Hepatocyte (in vitro differentiated cells): ENCODE measurements at regions not wholly inside any gene's neighbourhood (a gene's known extent, or its start where the extent isn't known, plus 50 kb on each side); places are given as distances from the start of the nearest gene placed in this dataset.

Experiments used
- DNase-seq: peaks from one replicate; pipeline ENCODE4 v3.0.0-alpha.2; 2016; ENCODE audit warnings: low spot score
- H2AFZ ChIP-seq: fragments of 200-600 bp; sonication (generic); 2 replicates; pipeline ENCODE4 v1.6.0; 2016; ENCODE audit warnings: antibody characterized with exemption, mild to moderate bottlenecking
- H3K27ac ChIP-seq: fragments of 200-600 bp; sonication (generic); 2 replicates; pipeline ENCODE4 v1.5.1; 2016; ENCODE audit warnings: mild to moderate bottlenecking
- H3K27me3 ChIP-seq: fragments of 200-600 bp; sonication (generic); 2 replicates; pipeline ENCODE4 v1.6.1; 2016
- H3K36me3 ChIP-seq: fragments of 200-600 bp; sonication (generic); replicated peaks from 2 replicates; pipeline ENCODE4 v1.5.1; 2016; ENCODE audit warnings: low read depth; ENCODE audit not compliant: insufficient read depth
- H3K4me1 ChIP-seq: fragments of 200-600 bp; sonication (generic); 2 replicates; pipeline ENCODE4 v1.5.1; 2016; ENCODE audit warnings: mild to moderate bottlenecking, moderate library complexity; ENCODE audit not compliant: insufficient read depth
- H3K4me2 ChIP-seq: fragments of 200-600 bp; sonication (generic); 2 replicates; pipeline ENCODE4 v1.6.0; 2016
- H3K4me3 ChIP-seq: fragments of 200-600 bp; sonication (generic); 2 replicates; pipeline ENCODE4 v1.5.1; 2016; ENCODE audit warnings: mild to moderate bottlenecking
- H3K79me2 ChIP-seq: fragments of 200-600 bp; sonication (generic); 2 replicates; pipeline ENCODE4 v1.6.0; 2017; ENCODE audit warnings: mild to moderate bottlenecking
- H3K9me2 ChIP-seq: fragments of 200-600 bp; sonication (generic); replicated peaks from 2 replicates; pipeline ENCODE4 v1.6.0; 2017; ENCODE audit warnings: mild to moderate bottlenecking; ENCODE audit not compliant: insufficient read depth
- H3K9me3 ChIP-seq: fragments of 200-600 bp; sonication (generic); 2 replicates; pipeline ENCODE4 v1.5.1; 2016; ENCODE audit warnings: low read depth, mild to moderate bottlenecking
- H4K20me1 ChIP-seq: fragments of 200-600 bp; sonication (generic); 2 replicates; pipeline ENCODE4 v1.6.0; 2016; ENCODE audit warnings: mild to moderate bottlenecking; ENCODE audit not compliant: insufficient read depth, poor library complexity, severe bottlenecking
- CTCF ChIP-seq: fragments of 200-600 bp; sonication (generic); IDR thresholded peaks from 2 replicates; pipeline ENCODE4 v1.5.1; 2016; ENCODE audit warnings: antibody characterized with exemption, mild to moderate bottlenecking; ENCODE audit not compliant: poor library complexity
- EZH2 ChIP-seq: fragments of 200-600 bp; sonication (generic); IDR thresholded peaks from 2 replicates; pipeline ENCODE4 v1.6.1; 2016; ENCODE audit warnings: antibody characterized with exemption, mild to moderate bottlenecking, borderline replicate concordance
- EZH2phosphoT487 ChIP-seq: fragments of 200-600 bp; sonication (generic); IDR thresholded peaks from one replicate; pipeline ENCODE4 v1.6.1; 2018; ENCODE audit warnings: antibody characterized with exemption, mild to moderate bottlenecking, low read depth, moderate library complexity; ENCODE audit not compliant: unreplicated experiment, severe bottlenecking
- WGBS: methylation state at CpG from one replicate; pipeline ENCODE4 v1.1.6; 2016; ENCODE audit warnings: low lambda C conversion rate; ENCODE audit errors: missing lambda C conversion rate; 5-methylcytosine and 5-hydroxymethylcytosine counted together

GRCh38 chr21:22573834-22574233 is 1575.6 kb downstream of the NCAM2 start:
- 88% methylated on average over 1 of the region's 1 CpG for WGBS
- no peak overlapping the region for H3K27ac ChIP-seq
- no peaks in the 10 kb centered on the region for H3K27me3 ChIP-seq
- no peaks in the 10 kb centered on the region for H4K20me1 ChIP-seq
- no peak overlapping the region for H3K4me3 ChIP-seq
- no peak for DNase-seq
- H3K36me3 ChIP-seq = no peaks in the 10 kb centered on the region
- no peak overlapping the region for H2AFZ ChIP-seq
- no peaks in the 10 kb centered on the region for H3K4me1 ChIP-seq
- no peaks in the 10 kb centered on the region for H3K79me2 ChIP-seq
- no peak overlapping the region for H3K4me2 ChIP-seq
- TF ChIP-seq CTCF = no peak
- no peak for TF ChIP-seq EZH2
- TF ChIP-seq EZH2phosphoT487 = no peak
- no peaks in the 10 kb centered on the region for H3K9me2 ChIP-seq
- H3K9me3 ChIP-seq = no peaks in the 10 kb centered on the region

- H3K27ac ChIP-seq = no peak overlapping the region
- no peak overlapping the region for H3K4me3 ChIP-seq
- DNase-seq = peak; percentile 41
- H4K20me1 ChIP-seq = no peaks in the 10 kb centered on the region
- TF ChIP-seq EZH2 (no peak), EZH2phosphoT487 (no peak), CTCF (peak; percentile 52)
- H3K79me2 ChIP-seq = no peaks in the 10 kb centered on the region
- 9% methylated on average over 5 of the region's 5 CpGs for WGBS
- no peaks in the 10 kb centered on the region for H3K9me3 ChIP-seq
- no peaks in the 10 kb centered on the region for H3K36me3 ChIP-seq
- H3K9me2 ChIP-seq = no peaks in the 10 kb centered on the region
- no peaks in the 10 kb centered on the region for H3K4me1 ChIP-seq
- no peaks in the 10 kb centered on the region for H3K27me3 ChIP-seq
- H2AFZ ChIP-seq = no peak overlapping the region
- peak overlapping the region; percentile 60 for H3K4me2 ChIP-seq
Measured at GRCh38 chr21:22575165-22575584, 1577.0 kb downstream of the NCAM2 start.

DNA sequence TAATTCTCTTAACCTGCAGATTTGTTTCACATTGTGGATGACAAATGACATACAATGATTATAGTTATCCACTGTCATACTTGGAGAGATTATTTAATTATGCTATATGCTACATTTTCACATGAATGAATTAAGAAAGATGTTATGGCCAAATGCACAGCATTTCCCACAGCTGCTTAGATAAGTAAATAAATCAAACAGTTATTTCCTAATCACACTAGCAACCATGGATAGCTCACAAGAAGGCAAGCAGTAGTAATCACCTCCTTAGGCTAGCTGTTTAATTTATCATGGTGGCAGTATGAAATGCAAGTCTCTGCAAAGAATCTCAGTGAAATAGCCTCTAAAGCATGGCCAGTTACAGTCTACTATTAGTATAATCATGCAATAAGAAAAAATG is 1581.5 kb downstream of the NCAM2 start:
- no peaks in the 10 kb centered on the region for H3K9me3 ChIP-seq
- H3K79me2 ChIP-seq = no peaks in the 10 kb centered on the region
- H3K9me2 ChIP-seq = no peaks in the 10 kb centered on the region
- H4K20me1 ChIP-seq = no peaks in the 10 kb centered on the region
- no peak overlapping the region for H2AFZ ChIP-seq
- H3K4me2 ChIP-seq = no peak overlapping the region
- no peak for DNase-seq
- no peak overlapping the region for H3K27ac ChIP-seq
- H3K4me1 ChIP-seq = no peaks in the 10 kb centered on the region
- no peaks in the 10 kb centered on the region for H3K27me3 ChIP-seq
- no peaks in the 10 kb centered on the region for H3K36me3 ChIP-seq
- TF ChIP-seq EZH2 (no peak), EZH2phosphoT487 (no peak), CTCF (no peak)
- H3K4me3 ChIP-seq = no peak overlapping the region

DNA sequence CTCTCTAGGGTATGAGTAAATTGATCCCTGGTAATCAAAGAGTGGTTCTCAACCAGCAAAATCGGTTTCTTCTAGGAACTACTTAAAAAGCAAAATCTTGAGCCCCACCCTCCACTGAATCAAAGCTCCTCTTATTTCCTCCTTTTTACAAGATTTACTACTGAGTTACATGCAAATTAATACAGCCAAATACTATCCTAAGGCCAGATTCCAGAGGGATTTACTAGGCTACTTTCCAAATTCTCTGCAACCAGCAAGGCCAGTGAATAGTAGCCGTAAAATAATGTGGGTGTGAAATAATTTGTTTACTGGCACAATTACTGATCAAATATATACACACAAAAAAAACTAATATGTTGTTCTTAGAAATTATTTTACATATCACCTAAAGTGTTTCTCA is 1583.8 kb downstream of the NCAM2 start:
- H3K36me3 ChIP-seq = no peaks in the 10 kb centered on the region
- H3K4me1 ChIP-seq = no peaks in the 10 kb centered on the region
- no peak overlapping the region for H2AFZ ChIP-seq
- no peaks in the 10 kb centered on the region for H3K9me2 ChIP-seq
- H3K79me2 ChIP-seq = no peaks in the 10 kb centered on the region
- no peaks in the 10 kb centered on the region for H3K9me3 ChIP-seq
- DNase-seq = no peak
- H4K20me1 ChIP-seq = no peaks in the 10 kb centered on the region
- H3K27ac ChIP-seq = no peak overlapping the region
- TF ChIP-seq CTCF = no peak
- no peak for TF ChIP-seq EZH2
- TF ChIP-seq EZH2phosphoT487 = no peak
- no peak overlapping the region for H3K4me2 ChIP-seq
- H3K4me3 ChIP-seq = no peak overlapping the region
- 83% methylated on average over 2 of the region's 2 CpGs for WGBS
- no peaks in the 10 kb centered on the region for H3K27me3 ChIP-seq
